C4-2B (cell line): ENCODE measurements at regions not wholly inside any gene's neighbourhood (a gene's known extent, or its start where the extent isn't known, plus 50 kb on each side); places are given as distances from the start of the nearest gene placed in this dataset.

ENCODE experiments used
- CTCF ChIP-seq: fragments of 450-650 bp; conservative IDR thresholded peaks from 2 replicates; pipeline ENCODE4 v1.5.1; 2017; ENCODE audit warnings: mild to moderate bottlenecking
- ZFX ChIP-seq: fragments of 450-650 bp; IDR thresholded peaks from 2 replicates; pipeline ENCODE4 v1.6.1; 2017

- TF ChIP-seq CTCF (no peak), ZFX (no peak)
Measured at GRCh38 chr10:71066600-71066999, 145.8 kb upstream of the UNC5B start.
